Smooth muscle cell (in vitro differentiated cells): ENCODE measurements at regions not wholly inside any gene's neighbourhood (a gene's known extent, or its start where the extent isn't known, plus 50 kb on each side); places are given as distances from the start of the nearest gene placed in this dataset.

ENCODE experiments used
- DNase-seq: peaks from one replicate; lab custom pipeline; 2025; ENCODE audit not compliant: unreplicated experiment; lab: John Stamatoyannopoulos, UW
- H2AFZ ChIP-seq: fragments of 200-600 bp; sonication (generic); 2 replicates; pipeline ENCODE4 v1.6.0; 2016; ENCODE audit warnings: antibody characterized with exemption, low read depth, mild to moderate bottlenecking
- H3F3A ChIP-seq: fragments of 200-600 bp; sonication (generic); 2 replicates; pipeline ENCODE4 v1.6.0; 2017; ENCODE audit warnings: antibody characterized with exemption, low read depth
- H3K27ac ChIP-seq: fragments of 200-600 bp; sonication (generic); 2 replicates; pipeline ENCODE4 v1.5.1; 2016; ENCODE audit warnings: low read depth, mild to moderate bottlenecking
- H3K27me3 ChIP-seq: fragments of 200-600 bp; sonication (generic); 2 replicates; pipeline ENCODE4 v1.6.1; 2016; ENCODE audit warnings: low read depth, mild to moderate bottlenecking
- H3K36me3 ChIP-seq: fragments of 200-600 bp; sonication (generic); 2 replicates; pipeline ENCODE4 v1.5.1; 2016; ENCODE audit warnings: low read depth
- H3K4me1 ChIP-seq: fragments of 200-600 bp; sonication (generic); 2 replicates; pipeline ENCODE4 v1.5.1; 2016; ENCODE audit warnings: low read depth
- H3K4me2 ChIP-seq: fragments of 200-600 bp; sonication (generic); 2 replicates; pipeline ENCODE4 v1.6.0; 2016; ENCODE audit warnings: mild to moderate bottlenecking
- H3K4me3 ChIP-seq: fragments of 200-600 bp; sonication (generic); 2 replicates; pipeline ENCODE4 v1.5.1; 2016; ENCODE audit warnings: mild to moderate bottlenecking
- H3K79me2 ChIP-seq: fragments of 200-600 bp; sonication (generic); 2 replicates; pipeline ENCODE4 v1.6.0; 2016; ENCODE audit warnings: low read depth, mild to moderate bottlenecking
- H3K9ac ChIP-seq: fragments of 200-600 bp; sonication (generic); 2 replicates; pipeline ENCODE4 v1.6.0; 2016; ENCODE audit warnings: low read depth
- H3K9me3 ChIP-seq: fragments of 200-600 bp; sonication (generic); replicated peaks from 2 replicates; pipeline ENCODE4 v1.5.1; 2016; ENCODE audit warnings: low read depth
- H4K20me1 ChIP-seq: fragments of 200-600 bp; sonication (generic); 2 replicates; pipeline ENCODE4 v1.6.0; 2016; ENCODE audit warnings: low read depth
- CTCF ChIP-seq: fragments of 200-600 bp; sonication (generic); IDR thresholded peaks from 2 replicates; pipeline ENCODE4 v1.5.1; 2017; ENCODE audit warnings: borderline replicate concordance, mild to moderate bottlenecking, antibody characterized with exemption; ENCODE audit not compliant: insufficient read depth, poor library complexity, severe bottlenecking
- whole genome bisulfite sequencing: methylation state at CpG from one replicate; pipeline ENCODE4 v1.1.7; 2016; ENCODE audit warnings: low lambda C conversion rate; 5-methylcytosine and 5-hydroxymethylcytosine counted together

- Histone ChIP-seq H3K27me3 (no peaks in the 10 kb centered on the region), H3K4me2 (no peak overlapping the region), H3K9me3 (no peaks in the 10 kb centered on the region), H3K79me2 (no peaks in the 10 kb centered on the region), H3K36me3 (no peaks in the 10 kb centered on the region), H3F3A (peaks cover 3% of the 10 kb centered on the region), H3K27ac (no peak overlapping the region), H3K4me3 (no peak overlapping the region), H4K20me1 (no peaks in the 10 kb centered on the region), H3K4me1 (no peaks in the 10 kb centered on the region), H3K9ac (no peak overlapping the region), H2AFZ (no peak overlapping the region)
- WGBS, result 71% methylated on average over 4 of the region's 4 CpGs
- no peak for DNase-seq
- TF ChIP-seq CTCF, result no peak
Observed at GRCh38 chr15:39265261-39265660, 315.6 kb upstream of the THBS1 start.

GRCh38 chr15:39266890-39267289, 314.0 kb upstream of the THBS1 start:
- Histone ChIP-seq H3K4me2 (no peak overlapping the region), H3K36me3 (no peaks in the 10 kb centered on the region), H3K79me2 (no peaks in the 10 kb centered on the region), H3K9me3 (no peaks in the 10 kb centered on the region), H3K27me3 (no peaks in the 10 kb centered on the region), H3K4me1 (no peaks in the 10 kb centered on the region), H2AFZ (no peak overlapping the region), H3K27ac (no peak overlapping the region), H4K20me1 (no peaks in the 10 kb centered on the region), H3K9ac (no peak overlapping the region), H3K4me3 (no peak overlapping the region), H3F3A (peaks cover 3% of the 10 kb centered on the region)
- TF ChIP-seq CTCF, result no peak
- WGBS, result 40% methylated on average over 1 of the region's 1 CpG
- DNase-seq, result no peak

DNA sequence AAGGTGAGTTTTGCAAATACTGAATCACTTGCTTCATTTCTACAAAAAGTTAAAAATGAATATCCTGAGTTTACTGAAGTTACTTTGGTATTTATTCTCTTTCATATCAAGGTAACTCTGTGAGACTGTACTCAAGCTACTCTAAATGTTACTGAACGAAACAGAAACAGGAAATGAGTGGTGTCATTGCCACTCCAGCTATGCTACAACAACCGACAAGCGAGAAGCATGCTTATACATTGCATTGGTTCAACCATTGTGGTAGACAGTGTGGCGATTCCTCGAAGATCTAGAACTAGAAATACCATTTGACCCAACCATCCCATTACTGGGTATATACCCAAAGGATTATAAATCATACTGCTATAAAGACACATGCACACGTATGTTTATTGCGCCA, 313.2 kb upstream of the THBS1 start:
- Histone ChIP-seq H3K4me2 (no peak overlapping the region), H2AFZ (no peak overlapping the region), H3K27me3 (no peaks in the 10 kb centered on the region), H3K9ac (no peak overlapping the region), H3K36me3 (no peaks in the 10 kb centered on the region), H3K4me1 (no peaks in the 10 kb centered on the region), H4K20me1 (no peaks in the 10 kb centered on the region), H3K27ac (no peak overlapping the region), H3K9me3 (no peaks in the 10 kb centered on the region), H3K4me3 (no peak overlapping the region), H3K79me2 (no peaks in the 10 kb centered on the region), H3F3A (peaks cover 3% of the 10 kb centered on the region)
- no peak for DNase-seq
- WGBS, result 86% methylated on average over 7 of the region's 7 CpGs
- no peak for TF ChIP-seq CTCF

DNA sequence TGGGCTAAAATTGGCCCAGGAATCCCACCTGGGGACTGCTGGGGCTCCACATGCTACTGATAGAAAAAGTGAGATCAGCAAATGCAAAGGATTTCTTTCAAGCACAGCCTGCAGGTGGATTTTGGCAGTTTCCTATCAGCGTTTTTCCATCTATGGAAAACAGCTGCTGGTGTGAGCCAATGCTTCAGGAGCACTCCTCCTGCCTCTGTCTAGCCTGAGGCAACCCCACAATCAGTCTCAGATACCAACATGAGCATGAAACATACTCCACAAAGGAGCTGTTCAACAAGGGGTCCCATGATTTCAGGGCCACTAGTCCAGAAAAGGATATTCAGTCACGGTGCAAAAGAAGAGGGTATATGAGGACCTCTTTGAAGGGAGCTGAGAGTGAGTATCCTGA, 311.5 kb upstream of the THBS1 start:
- Histone ChIP-seq H2AFZ (no peak overlapping the region), H3K36me3 (no peaks in the 10 kb centered on the region), H3F3A (no peaks in the 10 kb centered on the region), H3K4me3 (no peak overlapping the region), H4K20me1 (no peaks in the 10 kb centered on the region), H3K27me3 (no peaks in the 10 kb centered on the region), H3K4me1 (no peaks in the 10 kb centered on the region), H3K27ac (no peak overlapping the region), H3K9me3 (no peaks in the 10 kb centered on the region), H3K9ac (no peak overlapping the region), H3K79me2 (no peaks in the 10 kb centered on the region), H3K4me2 (no peak overlapping the region)
- WGBS, result 68% methylated on average over 2 of the region's 2 CpGs
- DNase-seq, result no peak
- no peak for TF ChIP-seq CTCF
